ENCODE measurements at regions not wholly inside any gene's neighbourhood (a gene's known extent, or its start where the extent isn't known, plus 50 kb on each side); places are given as distances from the start of the nearest gene placed in this dataset.

- DNase-seq (ENCODE audit: low spot score), result no peak
Observed at GRCh38 chr5:173741729-173742431, 125.4 kb upstream of the BOD1 start.

- no peak for DNase-seq (ENCODE audit: low spot score)
Observed at GRCh38 chr5:173742432-173742816, 126.0 kb upstream of the BOD1 start.

- no peak for DNase-seq (ENCODE audit: low spot score)
Observed at GRCh38 chr5:173743641-173744343, 127.3 kb upstream of the BOD1 start.

- no peak for DNase-seq (ENCODE audit: low spot score)
Observed at GRCh38 chr5:173744551-173744950, 128.1 kb upstream of the BOD1 start.

GRCh38 chr5:173745123-173745522, 128.7 kb upstream of the BOD1 start:
- no peak for DNase-seq (ENCODE audit: low spot score)

GRCh38 chr5:173745557-173745956, 129.1 kb upstream of the BOD1 start:
- no peak for DNase-seq (ENCODE audit: low spot score)

- DNase-seq (ENCODE audit: low spot score), result no peak
Observed at GRCh38 chr5:173746047-173746646, 129.7 kb upstream of the BOD1 start.

GRCh38 chr5:173747876-173748275, 131.4 kb upstream of the BOD1 start:
- no peak for DNase-seq (ENCODE audit: low spot score)

- DNase-seq (ENCODE audit: low spot score), result no peak
Observed at GRCh38 chr5:173750538-173751265, 134.3 kb upstream of the BOD1 start.

- DNase-seq (ENCODE audit: low spot score), result no peak
Observed at GRCh38 chr5:173751266-173751600, 134.8 kb upstream of the BOD1 start.

GRCh38 chr5:173752653-173753052, 135.5 kb upstream of the CPEB4 start:
- no peak for DNase-seq (ENCODE audit: low spot score)

GRCh38 chr5:173753307-173754168, 134.6 kb upstream of the CPEB4 start:
- no peak for DNase-seq (ENCODE audit: low spot score)

GRCh38 chr5:173755319-173755718, 132.8 kb upstream of the CPEB4 start:
- DNase-seq (ENCODE audit: low spot score), result no peak

- DNase-seq (ENCODE audit: low spot score), result no peak
Observed at GRCh38 chr5:173757403-173758209, 130.5 kb upstream of the CPEB4 start.

- DNase-seq (ENCODE audit: low spot score), result peak; percentile 25
Observed at GRCh38 chr5:173758676-173759075, 129.5 kb upstream of the CPEB4 start.

- no peak for DNase-seq (ENCODE audit: low spot score)
Observed at GRCh38 chr5:173759691-173760090, 128.5 kb upstream of the CPEB4 start.

GRCh38 chr5:173760461-173761177, 127.5 kb upstream of the CPEB4 start:
- DNase-seq (ENCODE audit: low spot score), result no peak

GRCh38 chr5:173761178-173761513, 127.0 kb upstream of the CPEB4 start:
- no peak for DNase-seq (ENCODE audit: low spot score)

- DNase-seq (ENCODE audit: low spot score), result no peak
Observed at GRCh38 chr5:173762045-173762444, 126.1 kb upstream of the CPEB4 start.

- no peak for DNase-seq (ENCODE audit: low spot score)
Observed at GRCh38 chr5:173762930-173763329, 125.2 kb upstream of the CPEB4 start.
